Activated CD8-positive, alpha-beta memory T cell treated with anti-CD3 and anti-CD28 coated beads, Interleukin-2, amount 50 U/mL, for 1 hour (primary cell): ENCODE measurements at regions not wholly inside any gene's neighbourhood (a gene's known extent, or its start where the extent isn't known, plus 50 kb on each side); places are given as distances from the start of the nearest gene placed in this dataset.
"Not testable (repeated sequence)": the region's sequence is repeated elsewhere in the genome, so short reads cannot be mapped to it uniquely, and the experiment has no call there.

Source experiments
- DNase-seq: peaks from one replicate; pipeline ENCODE4 v3.0.0-alpha.2; 2020; ENCODE audit errors: extremely low read depth

GRCh38 chr22:48779661-48780596 is 1047.7 kb downstream of the BRD1 start:
- DNase-seq, result no peak

- DNase-seq, result no peak
Observed at GRCh38 chr22:48779211-48779643, 1048.4 kb downstream of the BRD1 start.

GRCh38 chr22:48778308-48779195 is 1049.1 kb downstream of the BRD1 start:
- DNase-seq, result no peak

GRCh38 chr22:48772286-48772907 is 1055.3 kb downstream of the BRD1 start:
- DNase-seq, result no peak

- DNase-seq, result no peak
Observed at GRCh38 chr22:48765595-48765994, 1062.1 kb downstream of the BRD1 start.

GRCh38 chr22:48761546-48761945 is 1066.1 kb downstream of the BRD1 start:
- DNase-seq, result no peak

GRCh38 chr22:48760481-48761390 is 1066.9 kb downstream of the BRD1 start:
- DNase-seq, result no peak

GRCh38 chr22:48758881-48759875 is 1068.5 kb downstream of the BRD1 start:
- no peak for DNase-seq

GRCh38 chr22:48757985-48758561 is 1069.6 kb downstream of the BRD1 start:
- DNase-seq, result no peak

- DNase-seq, result no peak
Observed at GRCh38 chr22:48757581-48757980, 1070.1 kb downstream of the BRD1 start.

GRCh38 chr22:48757135-48757534 is 1070.5 kb downstream of the BRD1 start:
- not testable (repeated sequence) for DNase-seq

- no peak for DNase-seq
Observed at GRCh38 chr22:48756146-48757111, 1071.2 kb downstream of the BRD1 start.

GRCh38 chr22:48755059-48755949 is 1072.4 kb downstream of the BRD1 start:
- no peak for DNase-seq

GRCh38 chr22:48754611-48755058 is 1073.0 kb downstream of the BRD1 start:
- no peak for DNase-seq

- DNase-seq, result no peak
Observed at GRCh38 chr22:48753752-48754517, 1073.7 kb downstream of the BRD1 start.

GRCh38 chr22:48753381-48753730 is 1074.3 kb downstream of the BRD1 start:
- no peak for DNase-seq
